KMS-11 (cell line): ENCODE measurements at regions not wholly inside any gene's neighbourhood (a gene's known extent, or its start where the extent isn't known, plus 50 kb on each side); places are given as distances from the start of the nearest gene placed in this dataset.

Experiments
- H2AFZ ChIP-seq: fragments of 200-600 bp; sonication (generic); 2 replicates; pipeline ENCODE4 v1.6.1; 2016; ENCODE audit warnings: antibody characterized with exemption, mixed run types, low read depth
- H3K27ac ChIP-seq: fragments of 200-600 bp; sonication (generic); 2 replicates; pipeline ENCODE4 v1.6.1; 2016; ENCODE audit warnings: mild to moderate bottlenecking, mixed run types
- H3K27me3 ChIP-seq: fragments of 200-600 bp; sonication (generic); 2 replicates; pipeline ENCODE4 v1.6.1; 2017; ENCODE audit warnings: mild to moderate bottlenecking, low read depth, mixed run types, moderate library complexity; ENCODE audit not compliant: insufficient read depth
- H3K36me3 ChIP-seq: fragments of 200-600 bp; sonication (generic); 2 replicates; pipeline ENCODE4 v1.6.1; 2017; ENCODE audit warnings: mild to moderate bottlenecking, mixed run types; ENCODE audit not compliant: insufficient read depth
- H3K4me1 ChIP-seq: fragments of 200-600 bp; sonication (generic); 2 replicates; pipeline ENCODE4 v1.6.1; 2016; ENCODE audit warnings: mild to moderate bottlenecking, low read depth, mixed run types; ENCODE audit not compliant: poor library complexity, severe bottlenecking
- H3K4me2 ChIP-seq: fragments of 200-600 bp; sonication (generic); 2 replicates; pipeline ENCODE4 v1.7.0; 2016; ENCODE audit warnings: mild to moderate bottlenecking, mixed run types
- H3K4me3 ChIP-seq: fragments of 200-600 bp; sonication (generic); IDR thresholded peaks from 2 replicates; pipeline ENCODE4 v1.6.1; 2017; ENCODE audit warnings: low read depth, low read length, mixed read lengths; ENCODE audit not compliant: insufficient read depth
- H3K79me2 ChIP-seq: fragments of 200-600 bp; sonication (generic); 2 replicates; pipeline ENCODE4 v1.6.1; 2016; ENCODE audit warnings: low read depth, mixed run types; ENCODE audit not compliant: insufficient read depth
- H3K9ac ChIP-seq: fragments of 200-600 bp; sonication (generic); 2 replicates; pipeline ENCODE4 v1.6.1; 2016; ENCODE audit warnings: mild to moderate bottlenecking, mixed run types
- H4K20me1 ChIP-seq: fragments of 200-600 bp; sonication (generic); 2 replicates; pipeline ENCODE4 v1.6.1; 2016; ENCODE audit warnings: mild to moderate bottlenecking, mixed run types; ENCODE audit not compliant: insufficient read depth
- TF ChIP-seq, protein P1 (sequence below): fragments of 200-600 bp; sonication (generic); conservative IDR thresholded peaks from 2 replicates; pipeline ENCODE4 v1.6.1; 2017; ENCODE audit warnings: low read depth, mild to moderate bottlenecking, antibody characterized with exemption, low read length, moderate library complexity, mixed read lengths

DNA sequence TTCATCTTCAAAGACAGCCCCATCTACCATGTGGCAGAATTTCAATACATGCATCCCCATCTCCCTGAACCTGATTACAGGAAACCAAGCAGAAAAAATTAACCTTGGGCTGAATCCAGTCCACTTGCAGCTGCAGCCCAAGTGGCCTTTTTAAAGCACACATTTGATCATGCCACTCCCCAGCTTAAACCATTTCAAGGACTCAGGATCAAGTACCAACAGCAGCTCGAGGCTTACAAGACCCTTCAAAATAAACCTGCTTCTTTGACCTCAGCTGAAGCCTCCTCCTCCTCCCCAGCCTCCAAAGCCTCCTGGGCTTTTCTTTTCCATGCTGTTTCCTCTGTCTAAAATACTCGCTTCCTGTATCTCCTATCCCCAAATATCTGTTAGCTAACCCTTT, 50.7 kb upstream of the KIT start:
- Histone ChIP-seq H3K27me3 (no peaks in the 10 kb centered on the region), H3K4me1 (no peaks in the 10 kb centered on the region), H3K4me3 (no peak overlapping the region), H3K4me2 (no peak overlapping the region), H3K9ac (no peak overlapping the region), H3K79me2 (no peaks in the 10 kb centered on the region), H3K36me3 (no peaks in the 10 kb centered on the region), H2AFZ (no peak overlapping the region), H3K27ac (no peak overlapping the region), H4K20me1 (no peaks in the 10 kb centered on the region)
- TF ChIP-seq, protein P1, sequence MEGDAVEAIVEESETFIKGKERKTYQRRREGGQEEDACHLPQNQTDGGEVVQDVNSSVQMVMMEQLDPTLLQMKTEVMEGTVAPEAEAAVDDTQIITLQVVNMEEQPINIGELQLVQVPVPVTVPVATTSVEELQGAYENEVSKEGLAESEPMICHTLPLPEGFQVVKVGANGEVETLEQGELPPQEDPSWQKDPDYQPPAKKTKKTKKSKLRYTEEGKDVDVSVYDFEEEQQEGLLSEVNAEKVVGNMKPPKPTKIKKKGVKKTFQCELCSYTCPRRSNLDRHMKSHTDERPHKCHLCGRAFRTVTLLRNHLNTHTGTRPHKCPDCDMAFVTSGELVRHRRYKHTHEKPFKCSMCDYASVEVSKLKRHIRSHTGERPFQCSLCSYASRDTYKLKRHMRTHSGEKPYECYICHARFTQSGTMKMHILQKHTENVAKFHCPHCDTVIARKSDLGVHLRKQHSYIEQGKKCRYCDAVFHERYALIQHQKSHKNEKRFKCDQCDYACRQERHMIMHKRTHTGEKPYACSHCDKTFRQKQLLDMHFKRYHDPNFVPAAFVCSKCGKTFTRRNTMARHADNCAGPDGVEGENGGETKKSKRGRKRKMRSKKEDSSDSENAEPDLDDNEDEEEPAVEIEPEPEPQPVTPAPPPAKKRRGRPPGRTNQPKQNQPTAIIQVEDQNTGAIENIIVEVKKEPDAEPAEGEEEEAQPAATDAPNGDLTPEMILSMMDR, result no peak

DNA sequence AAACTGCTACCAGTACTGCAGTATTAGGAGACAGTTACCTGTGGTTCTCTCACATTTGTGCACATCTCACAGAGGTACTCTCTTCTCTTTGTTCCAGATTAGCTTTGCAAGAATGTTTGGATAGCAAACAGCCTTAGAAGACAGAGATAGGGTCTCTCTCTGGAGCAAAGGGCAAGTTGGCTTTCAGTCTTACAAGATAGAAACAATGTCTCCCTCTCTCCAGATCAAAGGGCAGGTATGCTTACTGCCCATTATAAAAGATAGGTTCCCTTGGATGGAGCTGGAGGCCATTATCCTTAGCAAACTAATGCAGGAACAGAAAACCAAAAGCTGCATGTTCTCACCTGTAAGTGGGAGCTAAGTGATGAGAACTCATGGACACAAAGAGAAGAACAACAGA, 50.2 kb upstream of the KIT start:
- no peaks in the 10 kb centered on the region for H3K79me2 ChIP-seq

More for the DNA sequence above, 50.2 kb upstream of the KIT start:
- Histone ChIP-seq H2AFZ (no peak overlapping the region), H3K9ac (no peak overlapping the region), H3K36me3 (no peaks in the 10 kb centered on the region), H3K4me3 (no peak overlapping the region), H3K4me1 (no peaks in the 10 kb centered on the region), H3K27ac (no peak overlapping the region), H3K4me2 (no peak overlapping the region), H4K20me1 (no peaks in the 10 kb centered on the region), H3K27me3 (no peaks in the 10 kb centered on the region)
- TF ChIP-seq, protein P1, result no peak
